CD4-positive, alpha-beta T cell (primary cell): ENCODE measurements at regions not wholly inside any gene's neighbourhood (a gene's known extent, or its start where the extent isn't known, plus 50 kb on each side); places are given as distances from the start of the nearest gene placed in this dataset.

Source experiments
- ATAC-seq: fragments of 200-7000 bp; cut with Tn5 transposase; one replicate; pipeline ENCODE4 v1.10.0; 2022; ENCODE audit warnings: mild to moderate bottlenecking; ENCODE audit not compliant: poor library complexity
- CTCF ChIA-PET: fragments of 350-600 bp; sonication (Branson Sonifier 250); formaldehyde crosslinking; loops from one replicate; lab custom pipeline; 2021; ENCODE audit warnings: antibody characterized with exemption, inconsistent platforms; lab: Charles Lee
- POLR2A ChIA-PET: fragments of 350-600 bp; sonication (Branson Sonifier 250); formaldehyde crosslinking; loops from one replicate; lab custom pipeline; 2021; ENCODE audit warnings: antibody characterized with exemption, inconsistent platforms; lab: Charles Lee
- DNase-seq, 14 experiments: peaks; one replicate each; pipeline ENCODE4 v3.0.0-alpha.2; 2013 to 2020; ENCODE audit warnings: mixed read lengths in 2 of 14
- H3K27ac ChIP-seq, 2 donors: one replicate each; pipeline versions ENCODE4 v1.5.1 to v1.7.0; 2013; ENCODE audit warnings: low read length in 2 of 2, low read depth in 1 of 2, mild to moderate bottlenecking in 1 of 2
- H3K27me3 ChIP-seq, 2 experiments: 1 replicate in 1 of 2; 2 replicates in 1 of 2; pipeline versions ENCODE4 v1.6.1 to v1.7.0; 2013; ENCODE audit warnings: low read length in 2 of 2, control low read depth in 1 of 2, mild to moderate bottlenecking in 1 of 2, moderate library complexity in 1 of 2; ENCODE audit not compliant: insufficient read depth in 2 of 2, control insufficient read depth in 1 of 2
- H3K36me3 ChIP-seq: one replicate; pipeline ENCODE4 v1.6.1; 2013; ENCODE audit warnings: low read length, control low read depth; ENCODE audit not compliant: insufficient read depth
- H3K4me1 ChIP-seq: one replicate; pipeline ENCODE4 v1.6.1; 2013; ENCODE audit warnings: low read length, control low read depth; ENCODE audit not compliant: insufficient read depth
- H3K4me3 ChIP-seq: one replicate; pipeline ENCODE4 v1.5.1; 2013; ENCODE audit warnings: mild to moderate bottlenecking, low read length, moderate library complexity
- H3K9me3 ChIP-seq, 2 experiments: 1 replicate in 1 of 2; 2 replicates in 1 of 2; pipeline versions ENCODE4 v1.6.1 to v1.7.0; 2013; ENCODE audit warnings: low read length in 2 of 2, mild to moderate bottlenecking in 2 of 2, control low read depth in 1 of 2, moderate library complexity in 1 of 2; ENCODE audit not compliant: control insufficient read depth in 1 of 2, insufficient read depth in 1 of 2
- H3K27ac Mint-ChIP-seq: one replicate; pipeline ENCODE4 v1.8.0; 2020; ENCODE audit warnings: mixed read lengths
- H3K27me3 Mint-ChIP-seq: one replicate; pipeline ENCODE4 v1.8.0; 2021; ENCODE audit warnings: mixed read lengths
- H3K36me3 Mint-ChIP-seq: one replicate; pipeline ENCODE4 v1.8.0; 2021; ENCODE audit warnings: low read depth, mixed read lengths
- H3K4me1 Mint-ChIP-seq: one replicate; pipeline ENCODE4 v1.8.0; 2021; ENCODE audit warnings: low read depth, mixed read lengths
- H3K4me3 Mint-ChIP-seq: one replicate; pipeline ENCODE4 v1.8.0; 2020; ENCODE audit warnings: mild to moderate bottlenecking, mixed read lengths
- H3K9me3 Mint-ChIP-seq: one replicate; pipeline ENCODE4 v1.8.0; 2020; ENCODE audit warnings: mixed read lengths
- CTCF ChIP-seq: fragments of 200-600 bp; IDR thresholded peaks from one replicate; pipeline ENCODE4 v1.8.0; 2022; ENCODE audit warnings: antibody characterized with exemption, mild to moderate bottlenecking
- intact Hi-C, 2 experiments: fragments of 100-400 bp; cut with DNase I in 1 of 2; cut with micrococcal nuclease in 1 of 2; formaldehyde crosslinking; loops; one replicate each; pipeline versions ENCODE4 v1.15.1 to v1.9.0; 2023 to 2025; cut with DNase I, micrococcal nuclease

DNA sequence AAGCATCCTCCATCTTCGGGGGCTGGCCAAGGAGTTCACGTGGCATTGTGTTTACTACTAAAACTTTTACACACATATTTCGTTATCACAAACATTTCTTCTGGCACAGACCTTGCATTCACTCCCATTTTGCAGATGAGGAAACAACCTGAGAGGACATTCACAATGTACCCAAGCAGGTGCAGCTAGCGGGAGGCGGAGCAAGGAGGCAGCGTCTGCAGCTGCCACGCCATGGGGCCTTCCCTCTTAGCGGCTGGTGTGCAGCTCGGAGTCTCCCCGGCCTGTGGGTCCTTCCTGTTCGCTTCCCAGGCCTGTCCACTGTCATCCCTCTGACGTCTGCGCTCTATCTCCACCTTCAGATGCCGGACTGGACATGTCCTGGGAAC is 807.8 kb downstream of the TBC1D22A start:
- CTCF ChIA-PET, result no interaction called here
- intact Hi-C loops, result no loop called here
- H3K4me3 ChIP-seq, result no peak overlapping the region

DNA sequence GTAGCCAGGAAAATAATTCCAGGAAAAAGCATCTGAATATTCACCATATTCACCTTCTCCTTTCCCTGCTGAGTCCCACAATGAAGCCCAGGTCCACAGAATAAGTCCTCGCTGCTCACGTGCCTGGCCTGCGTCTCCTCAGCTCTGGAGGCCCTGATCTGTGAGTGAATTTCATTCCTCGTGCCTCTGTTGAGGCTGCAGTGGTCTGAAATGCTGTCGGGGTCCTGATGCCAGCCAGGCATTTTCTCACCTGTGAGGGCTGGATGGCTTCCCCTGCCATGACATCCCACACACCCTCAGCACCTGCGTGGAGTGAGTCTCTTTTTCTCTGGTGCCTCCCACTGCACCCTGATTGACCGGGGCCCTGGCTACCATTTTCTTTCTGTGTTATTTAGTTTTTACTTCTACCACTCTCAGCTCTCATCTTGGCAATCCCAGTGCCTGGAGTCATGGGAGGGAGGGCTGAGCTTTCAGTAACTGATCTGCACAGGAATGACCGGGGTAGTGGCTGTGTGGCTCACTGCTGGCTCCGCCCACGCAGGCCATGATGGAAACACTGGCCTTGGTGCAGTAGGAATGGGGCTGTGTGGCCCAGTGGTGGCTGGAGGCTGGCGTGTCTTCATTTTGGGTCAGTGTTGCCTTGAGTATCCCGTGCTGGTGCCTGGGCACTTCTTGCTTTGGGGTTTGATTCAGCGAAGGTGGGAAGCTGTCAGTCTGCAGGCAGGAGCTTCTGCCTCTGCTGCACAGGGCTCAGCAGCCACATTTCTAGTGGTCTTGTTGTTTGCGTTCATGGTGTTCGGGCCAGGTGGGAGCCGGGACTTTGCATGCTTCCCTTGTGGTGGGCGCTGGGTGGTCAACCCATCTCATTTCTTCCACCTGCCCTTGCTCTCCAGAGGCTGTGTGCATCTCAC is 807.2 kb downstream of the TBC1D22A start:
- Histone ChIP-seq H3K4me1 (no peaks in the 10 kb centered on the region), H3K27ac (no peak overlapping the region), H3K9me3 (peaks cover 0 to 1% of the 10 kb centered on the region in 2 experiments), H3K27me3 (no peaks in the 10 kb centered on the region), H3K36me3 (no peaks in the 10 kb centered on the region), H3K4me3 (no peak overlapping the region)
- TF ChIP-seq CTCF, result no peak
- H3K4me1 Mint-ChIP-seq, result no peaks in the 10 kb centered on the region
- no peaks in the 10 kb centered on the region for H3K9me3 Mint-ChIP-seq
- H3K27me3 Mint-ChIP-seq, result peaks cover 8% of the 10 kb centered on the region
- POLR2A ChIA-PET, result no interaction called here
- DNase-seq, result no peak
- no peak overlapping the region for H3K27ac Mint-ChIP-seq
- H3K4me3 Mint-ChIP-seq, result no peak overlapping the region
- ATAC-seq, result no peak
- intact Hi-C loops, result no loop called here
- H3K36me3 Mint-ChIP-seq, result no peaks in the 10 kb centered on the region
- CTCF ChIA-PET, result no interaction called here

More for the DNA sequence above, 807.8 kb downstream of the TBC1D22A start:
- no peaks in the 10 kb centered on the region for H3K4me1 ChIP-seq
- Mint-ChIP-seq H3K27me3 (peaks cover 15% of the 10 kb centered on the region), H3K4me3 (no peak overlapping the region), H3K4me1 (no peaks in the 10 kb centered on the region), H3K9me3 (no peaks in the 10 kb centered on the region), H3K36me3 (no peaks in the 10 kb centered on the region), H3K27ac (no peak overlapping the region)
- no peak overlapping the region for H3K27ac ChIP-seq
- TF ChIP-seq CTCF, result no peak
- no peak for DNase-seq
- POLR2A ChIA-PET, result no interaction called here
- H3K9me3 ChIP-seq, result no peaks in the 10 kb centered on the region
- H3K27me3 ChIP-seq, result no peaks in the 10 kb centered on the region
- H3K36me3 ChIP-seq, result no peaks in the 10 kb centered on the region
- ATAC-seq, result no peak

GRCh38 chr22:47568700-47569099 is 806.2 kb downstream of the TBC1D22A start:
- DNase-seq (no peak), ATAC-seq (no peak)
- intact Hi-C loops, result no loop called here
- Histone ChIP-seq H3K27me3 (no peaks in the 10 kb centered on the region), H3K36me3 (no peaks in the 10 kb centered on the region), H3K9me3 (peaks cover 0 to 4% of the 10 kb centered on the region in 2 experiments), H3K27ac (no peak overlapping the region), H3K4me1 (no peaks in the 10 kb centered on the region), H3K4me3 (no peak overlapping the region)
- no peak overlapping the region for H3K27ac Mint-ChIP-seq
- CTCF ChIA-PET, result no interaction called here
- no peaks in the 10 kb centered on the region for H3K9me3 Mint-ChIP-seq
- no peaks in the 10 kb centered on the region for H3K36me3 Mint-ChIP-seq
- no peak for TF ChIP-seq CTCF
- no peak overlapping the region for H3K4me3 Mint-ChIP-seq
- peaks cover 2% of the 10 kb centered on the region for H3K27me3 Mint-ChIP-seq
- no peaks in the 10 kb centered on the region for H3K4me1 Mint-ChIP-seq
- POLR2A ChIA-PET, result no interaction called here
